ENCODE measurements at regions not wholly inside any gene's neighbourhood (a gene's known extent, or its start where the extent isn't known, plus 50 kb on each side); places are given as distances from the start of the nearest gene placed in this dataset.

- TF ChIP-seq RCOR1 (conservative IDR thresholded peaks at IDR 0.05; ENCODE audit: low read depth, low read length) = no peak
- TF ChIP-seq NFYB (IDR thresholded peaks at IDR 0.05; ENCODE audit: insufficient read depth, low read depth, low read length) = no peak
- no peak for TF ChIP-seq POLR2A (IDR thresholded peaks at IDR 0.05; ENCODE audit: low read depth, low read length)
- no peak for TF ChIP-seq SIX5 (IDR thresholded peaks at IDR 0.05; ENCODE audit: low read depth, low read length, severe bottlenecking)
- TF ChIP-seq, protein P1, sequence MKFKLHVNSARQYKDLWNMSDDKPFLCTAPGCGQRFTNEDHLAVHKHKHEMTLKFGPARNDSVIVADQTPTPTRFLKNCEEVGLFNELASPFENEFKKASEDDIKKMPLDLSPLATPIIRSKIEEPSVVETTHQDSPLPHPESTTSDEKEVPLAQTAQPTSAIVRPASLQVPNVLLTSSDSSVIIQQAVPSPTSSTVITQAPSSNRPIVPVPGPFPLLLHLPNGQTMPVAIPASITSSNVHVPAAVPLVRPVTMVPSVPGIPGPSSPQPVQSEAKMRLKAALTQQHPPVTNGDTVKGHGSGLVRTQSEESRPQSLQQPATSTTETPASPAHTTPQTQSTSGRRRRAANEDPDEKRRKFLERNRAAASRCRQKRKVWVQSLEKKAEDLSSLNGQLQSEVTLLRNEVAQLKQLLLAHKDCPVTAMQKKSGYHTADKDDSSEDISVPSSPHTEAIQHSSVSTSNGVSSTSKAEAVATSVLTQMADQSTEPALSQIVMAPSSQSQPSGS (IDR thresholded peaks at IDR 0.05; ENCODE audit: low read length) = no peak
- TF ChIP-seq CTCF (IDR thresholded peaks at IDR 0.05 in 2 of 3, conservative IDR thresholded peaks at IDR 0.05 in 1 of 3; ENCODE audit: control insufficient read depth in 2 of 3, extremely low read depth in 1 of 3, insufficient read depth in 1 of 3, low read depth in 3 of 3, low read length in 3 of 3) = no peak
- TF ChIP-seq ZNF24 (IDR thresholded peaks at IDR 0.05) = no peak
- TF ChIP-seq CUX1 (IDR thresholded peaks at IDR 0.05; ENCODE audit: insufficient replicate concordance, low read depth, low read length) = no peak
- no peak for TF ChIP-seq MEF2A (IDR thresholded peaks at IDR 0.05; ENCODE audit: insufficient read depth, low read depth, low read length)
- no peak for TF ChIP-seq STAT3 (IDR thresholded peaks at IDR 0.05; ENCODE audit: low read depth, low read length)
Measured at GRCh38 chr6:102517506-102517905, 1124.0 kb downstream of the GRIK2 start.
